ENCODE measurements at regions not wholly inside any gene's neighbourhood (a gene's known extent, or its start where the extent isn't known, plus 50 kb on each side); places are given as distances from the start of the nearest gene placed in this dataset.

DNA sequence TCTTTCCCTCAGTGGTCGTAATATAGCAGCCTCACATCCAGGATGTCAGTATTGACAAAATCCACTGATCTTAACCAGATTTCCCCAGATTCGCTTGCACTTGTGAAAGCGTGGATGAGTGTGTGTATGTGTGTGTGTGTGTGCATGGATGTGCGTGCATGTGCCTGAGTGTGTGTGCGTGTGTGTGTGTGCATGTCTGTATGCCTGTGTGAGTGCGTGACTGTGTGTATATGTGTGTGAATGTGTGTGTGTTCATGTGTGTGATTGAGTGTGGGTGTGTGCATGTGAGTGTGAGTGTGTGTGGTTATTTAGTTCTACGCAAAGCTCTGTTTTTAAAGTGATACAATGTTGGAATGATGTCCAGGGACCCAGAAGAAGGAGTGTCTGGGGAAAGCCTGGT lies 723.2 kb downstream of the BRD1 start:
- no peak for TF ChIP-seq POLR2AphosphoS5 (IDR thresholded peaks at IDR 0.05; ENCODE audit: low read depth, low read length)
- no peak for TF ChIP-seq SPI1 (IDR thresholded peaks at IDR 0.05; ENCODE audit: low read depth, low read length)
- TF ChIP-seq POLR2A (IDR thresholded peaks at IDR 0.05; ENCODE audit: low read depth, low read length), result no peak
- TF ChIP-seq TAF1 (IDR thresholded peaks at IDR 0.05; ENCODE audit: low read depth, low read length), result no peak
- TF ChIP-seq PAX5 (IDR thresholded peaks at IDR 0.05; ENCODE audit: insufficient read depth, low read length, severe bottlenecking), result no peak
- TF ChIP-seq POU2F2 (IDR thresholded peaks at IDR 0.05; ENCODE audit: low read depth, low read length), result no peak
- DNase-seq (ENCODE audit: insufficient read length, low spot score) (no peak), FAIRE-seq (no peak)

DNA sequence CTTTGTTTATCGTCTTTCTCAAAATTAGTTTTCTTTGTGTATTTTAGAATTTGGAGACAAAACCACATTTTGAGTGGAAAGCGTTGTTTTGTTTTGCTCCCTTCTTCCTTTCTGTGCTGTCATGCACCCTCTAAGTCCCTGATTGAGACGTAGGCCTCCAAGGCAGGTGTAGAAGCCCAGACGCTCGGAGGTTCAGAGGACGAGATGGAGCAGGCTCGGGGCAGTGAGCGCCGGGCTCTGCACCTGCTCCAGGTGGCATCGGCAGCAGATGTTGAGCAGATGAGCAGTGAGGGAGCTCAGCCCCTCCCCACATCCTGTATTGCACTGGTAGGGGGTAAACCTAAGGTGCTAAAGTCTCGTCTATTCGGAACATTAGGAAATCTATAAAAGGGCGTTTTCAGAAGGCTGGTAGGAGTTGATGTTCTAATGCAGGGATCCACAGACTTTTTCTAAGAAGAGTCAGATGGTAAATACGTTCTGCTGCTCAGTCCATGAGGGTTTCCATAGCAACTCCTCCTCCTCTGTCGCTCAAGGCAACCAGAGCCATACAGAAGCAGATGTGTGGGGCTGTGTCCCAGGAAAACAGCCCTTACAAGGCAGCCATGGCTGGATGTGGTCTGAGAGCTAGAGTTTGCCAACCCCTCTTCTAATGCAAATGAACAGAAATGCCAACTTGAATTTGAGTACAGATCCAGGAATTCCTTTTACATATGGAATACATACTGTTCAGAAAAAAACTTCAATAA lies 724.2 kb downstream of the BRD1 start:
- TF ChIP-seq PAX5 (IDR thresholded peaks at IDR 0.05; ENCODE audit: insufficient read depth, low read length, severe bottlenecking) (no peak), TAF1 (IDR thresholded peaks at IDR 0.05; ENCODE audit: low read depth, low read length) (no peak), POU2F2 (IDR thresholded peaks at IDR 0.05; ENCODE audit: low read depth, low read length) (no peak), POLR2A (IDR thresholded peaks at IDR 0.05; ENCODE audit: low read depth, low read length) (no peak), POLR2AphosphoS5 (IDR thresholded peaks at IDR 0.05; ENCODE audit: low read depth, low read length) (no peak), SPI1 (IDR thresholded peaks at IDR 0.05; ENCODE audit: low read depth, low read length) (no peak)
- no peak for DNase-seq (ENCODE audit: insufficient read length, low spot score)
- FAIRE-seq, result no peak

DNA sequence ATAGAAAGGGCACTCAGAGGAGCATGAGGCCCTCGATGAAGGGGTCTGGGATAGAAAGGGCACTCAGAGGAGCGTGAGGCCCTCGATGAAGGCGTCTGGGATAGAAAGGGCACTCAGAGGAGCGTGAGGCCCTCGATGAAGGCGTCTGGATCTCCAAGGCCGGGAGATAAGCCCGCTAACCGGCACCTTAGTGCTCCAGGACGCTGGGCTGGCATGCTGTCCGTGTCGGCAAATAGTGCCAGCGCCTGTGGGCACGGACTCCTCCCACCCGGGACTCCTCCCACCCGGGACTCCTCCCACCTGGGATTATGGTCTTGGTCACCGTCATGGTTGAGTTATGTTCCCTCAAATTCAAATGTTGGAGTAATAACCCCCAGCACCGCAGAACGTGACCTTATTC lies 725.3 kb downstream of the BRD1 start:
- TF ChIP-seq TAF1 (IDR thresholded peaks at IDR 0.05; ENCODE audit: low read depth, low read length) (no peak), POU2F2 (IDR thresholded peaks at IDR 0.05; ENCODE audit: low read depth, low read length) (no peak), SPI1 (IDR thresholded peaks at IDR 0.05; ENCODE audit: low read depth, low read length) (no peak), PAX5 (IDR thresholded peaks at IDR 0.05; ENCODE audit: insufficient read depth, low read length, severe bottlenecking) (no peak), POLR2A (IDR thresholded peaks at IDR 0.05; ENCODE audit: low read depth, low read length) (no peak), POLR2AphosphoS5 (IDR thresholded peaks at IDR 0.05; ENCODE audit: low read depth, low read length) (no peak)
- FAIRE-seq, result no peak
- no peak for DNase-seq (ENCODE audit: insufficient read length, low spot score)

GRCh38 chr22:49101873-49102272 lies 725.8 kb downstream of the BRD1 start:
- FAIRE-seq (no peak), DNase-seq (ENCODE audit: insufficient read length, low spot score) (no peak)
- TF ChIP-seq POU2F2 (IDR thresholded peaks at IDR 0.05; ENCODE audit: low read depth, low read length) (no peak), SPI1 (IDR thresholded peaks at IDR 0.05; ENCODE audit: low read depth, low read length) (no peak), POLR2A (IDR thresholded peaks at IDR 0.05; ENCODE audit: low read depth, low read length) (no peak), POLR2AphosphoS5 (IDR thresholded peaks at IDR 0.05; ENCODE audit: low read depth, low read length) (no peak), PAX5 (IDR thresholded peaks at IDR 0.05; ENCODE audit: insufficient read depth, low read length, severe bottlenecking) (no peak), TAF1 (IDR thresholded peaks at IDR 0.05; ENCODE audit: low read depth, low read length) (no peak)

DNA sequence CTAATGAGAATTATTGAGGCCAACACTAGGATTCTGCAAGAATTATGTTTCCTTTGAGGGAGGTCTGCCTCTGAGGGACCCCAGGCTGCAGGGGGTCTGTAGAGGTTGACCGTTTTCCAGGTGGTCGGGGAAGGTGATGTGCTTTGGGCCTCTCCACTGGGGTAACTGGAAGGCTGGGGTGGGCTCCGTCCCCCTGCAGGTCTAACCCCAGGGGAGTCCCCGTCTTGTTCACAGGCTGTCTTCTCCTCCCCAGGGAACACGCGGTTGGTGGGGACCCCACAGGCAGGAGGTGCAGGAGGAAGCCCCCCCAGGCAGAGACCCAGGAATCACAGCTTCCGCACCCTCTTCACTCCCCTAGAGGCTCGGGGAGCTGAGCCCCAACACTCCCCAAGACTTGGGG lies 726.4 kb downstream of the BRD1 start:
- DNase-seq (ENCODE audit: insufficient read length, low spot score) (no peak), FAIRE-seq (no peak)
- TF ChIP-seq POLR2A (IDR thresholded peaks at IDR 0.05; ENCODE audit: low read depth, low read length) (no peak), POLR2AphosphoS5 (IDR thresholded peaks at IDR 0.05; ENCODE audit: low read depth, low read length) (no peak), TAF1 (IDR thresholded peaks at IDR 0.05; ENCODE audit: low read depth, low read length) (no peak), SPI1 (IDR thresholded peaks at IDR 0.05; ENCODE audit: low read depth, low read length) (no peak), POU2F2 (IDR thresholded peaks at IDR 0.05; ENCODE audit: low read depth, low read length) (no peak), PAX5 (IDR thresholded peaks at IDR 0.05; ENCODE audit: insufficient read depth, low read length, severe bottlenecking) (no peak)

DNA sequence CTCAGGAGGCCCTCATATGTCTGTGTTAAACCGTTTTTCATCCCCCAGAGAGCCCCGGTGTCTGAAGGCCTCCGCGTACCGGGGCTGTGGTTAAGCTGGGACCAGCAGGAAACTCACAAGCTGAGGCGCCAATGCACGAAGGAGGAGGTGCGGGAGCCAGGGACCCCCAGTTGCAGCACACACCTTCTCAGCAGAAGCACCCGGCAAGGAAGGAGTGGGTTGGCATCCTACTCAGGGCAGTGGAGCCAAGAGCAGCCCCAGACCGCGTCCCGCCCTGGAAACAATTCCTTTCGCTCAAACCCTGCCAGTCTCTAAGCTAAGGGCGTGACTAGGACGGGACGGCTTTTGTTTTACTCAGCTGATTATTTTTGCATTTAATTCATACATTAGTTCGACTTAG lies 726.9 kb downstream of the BRD1 start:
- FAIRE-seq (no peak), DNase-seq (ENCODE audit: insufficient read length, low spot score) (no peak)
- TF ChIP-seq POU2F2 (IDR thresholded peaks at IDR 0.05; ENCODE audit: low read depth, low read length), result no peak
- no peak for TF ChIP-seq TAF1 (IDR thresholded peaks at IDR 0.05; ENCODE audit: low read depth, low read length)
- TF ChIP-seq POLR2A (IDR thresholded peaks at IDR 0.05; ENCODE audit: low read depth, low read length), result no peak
- TF ChIP-seq POLR2AphosphoS5 (IDR thresholded peaks at IDR 0.05; ENCODE audit: low read depth, low read length), result no peak
- no peak for TF ChIP-seq SPI1 (IDR thresholded peaks at IDR 0.05; ENCODE audit: low read depth, low read length)

DNA sequence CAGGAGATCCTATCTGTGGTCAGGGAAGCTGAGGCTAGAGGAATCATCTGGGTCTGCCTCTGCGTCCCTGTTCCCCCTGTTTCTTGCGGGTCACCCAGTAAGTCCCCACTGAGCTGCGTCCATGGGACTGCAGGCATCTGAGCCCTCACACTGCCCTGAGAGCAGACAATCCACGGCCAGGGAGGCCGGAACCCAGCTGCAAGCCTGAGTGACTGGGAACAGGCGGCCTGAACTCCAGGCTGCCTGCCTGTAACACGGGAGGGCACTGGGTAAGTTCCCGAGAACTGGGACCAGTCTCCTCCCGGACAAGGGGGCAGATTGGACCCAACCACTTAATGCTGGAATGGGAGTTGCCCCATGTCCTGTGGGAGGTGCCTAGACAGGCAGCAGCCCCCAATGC lies 727.4 kb downstream of the BRD1 start:
- DNase-seq (ENCODE audit: insufficient read length, low spot score) (no peak), FAIRE-seq (no peak)
- TF ChIP-seq POLR2AphosphoS5 (IDR thresholded peaks at IDR 0.05; ENCODE audit: low read depth, low read length) (no peak), POLR2A (IDR thresholded peaks at IDR 0.05; ENCODE audit: low read depth, low read length) (no peak), PAX5 (IDR thresholded peaks at IDR 0.05; ENCODE audit: insufficient read depth, low read length, severe bottlenecking) (no peak), SPI1 (IDR thresholded peaks at IDR 0.05; ENCODE audit: low read depth, low read length) (no peak), POU2F2 (IDR thresholded peaks at IDR 0.05; ENCODE audit: low read depth, low read length) (no peak), TAF1 (IDR thresholded peaks at IDR 0.05; ENCODE audit: low read depth, low read length) (no peak)

GRCh38 chr22:49099496-49100124 lies 728.1 kb downstream of the BRD1 start:
- DNase-seq (ENCODE audit: insufficient read length, low spot score), result no peak
- no peak for FAIRE-seq
- TF ChIP-seq PAX5 (IDR thresholded peaks at IDR 0.05; ENCODE audit: insufficient read depth, low read length, severe bottlenecking), result no peak

- no peak for DNase-seq (ENCODE audit: insufficient read length, low spot score)
- TF ChIP-seq SPI1 (IDR thresholded peaks at IDR 0.05; ENCODE audit: low read depth, low read length) (no peak), TAF1 (IDR thresholded peaks at IDR 0.05; ENCODE audit: low read depth, low read length) (no peak), POU2F2 (IDR thresholded peaks at IDR 0.05; ENCODE audit: low read depth, low read length) (no peak), PAX5 (IDR thresholded peaks at IDR 0.05; ENCODE audit: insufficient read depth, low read length, severe bottlenecking) (no peak), POLR2A (IDR thresholded peaks at IDR 0.05; ENCODE audit: low read depth, low read length) (no peak), POLR2AphosphoS5 (IDR thresholded peaks at IDR 0.05; ENCODE audit: low read depth, low read length) (no peak)
- FAIRE-seq, result no peak
These were observed 728.6 kb downstream of the BRD1 start for GRCh38 chr22:49099089-49099488.

DNA sequence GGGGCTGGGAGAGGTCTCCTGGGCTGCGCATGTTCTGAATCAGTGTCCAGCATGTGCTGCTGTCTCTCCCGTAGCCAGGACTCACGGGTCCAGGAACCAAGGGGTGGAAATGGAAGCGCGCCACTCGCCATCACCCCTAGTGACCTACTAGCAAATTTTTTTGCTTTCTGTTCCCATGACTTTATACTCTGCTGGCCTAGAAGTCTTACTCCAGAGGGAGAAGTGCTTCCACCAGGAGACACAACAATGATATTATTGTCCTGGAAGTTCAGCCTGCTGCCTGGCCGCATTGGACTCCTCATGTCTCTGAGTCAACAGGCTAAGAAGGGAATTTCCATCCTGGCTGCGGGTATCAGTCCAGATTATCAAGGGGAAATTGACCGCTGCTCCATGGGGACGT lies 729.7 kb downstream of the BRD1 start:
- FAIRE-seq (no peak), DNase-seq (ENCODE audit: insufficient read length, low spot score) (no peak)
- TF ChIP-seq POLR2A (IDR thresholded peaks at IDR 0.05; ENCODE audit: low read depth, low read length), result no peak
- TF ChIP-seq PAX5 (IDR thresholded peaks at IDR 0.05; ENCODE audit: insufficient read depth, low read length, severe bottlenecking), result no peak
- no peak for TF ChIP-seq SPI1 (IDR thresholded peaks at IDR 0.05; ENCODE audit: low read depth, low read length)
- TF ChIP-seq POU2F2 (IDR thresholded peaks at IDR 0.05; ENCODE audit: low read depth, low read length), result no peak
- no peak for TF ChIP-seq TAF1 (IDR thresholded peaks at IDR 0.05; ENCODE audit: low read depth, low read length)
- no peak for TF ChIP-seq POLR2AphosphoS5 (IDR thresholded peaks at IDR 0.05; ENCODE audit: low read depth, low read length)

Measured in GM12891 (cell line).